ENCODE measurements at regions not wholly inside any gene's neighbourhood (a gene's known extent, or its start where the extent isn't known, plus 50 kb on each side); places are given as distances from the start of the nearest gene placed in this dataset.

DNA sequence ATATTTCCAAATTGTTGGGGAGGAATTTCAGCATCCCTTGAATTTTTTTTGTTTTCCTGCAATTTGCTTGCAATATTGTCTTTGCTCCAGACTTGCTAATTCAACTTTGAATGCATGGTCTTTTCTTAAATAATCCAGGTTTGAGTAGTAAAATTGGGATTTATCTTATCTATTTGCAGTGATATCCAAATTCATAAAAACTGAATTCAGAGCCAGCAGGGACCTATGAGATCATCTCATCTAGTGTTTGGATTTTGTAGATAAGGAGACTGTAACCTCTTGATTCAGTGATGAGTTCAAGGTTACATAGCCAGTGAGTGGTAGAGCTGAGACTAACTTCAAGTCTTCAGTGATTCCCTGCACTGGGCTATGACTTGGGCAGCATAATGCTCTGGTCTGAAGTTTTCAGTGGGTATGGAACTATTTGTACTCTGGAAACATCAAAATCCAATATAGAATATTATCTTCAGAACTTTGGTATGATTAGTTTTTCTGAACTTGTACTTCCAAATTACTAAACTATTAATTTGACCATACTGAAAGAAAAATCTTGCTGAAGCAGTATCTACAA is 109.4 kb downstream of the DISP1 start:
- TF ChIP-seq POLR2A (IDR thresholded peaks at IDR 0.05; ENCODE audit: low read length) (no peak), GATA1 (IDR thresholded peaks at IDR 0.05; ENCODE audit: low read depth, low read length) (no peak)

Measured in erythroblast (primary cell).